Jurkat, Clone E6-1 (cell line): ENCODE measurements at regions not wholly inside any gene's neighbourhood (a gene's known extent, or its start where the extent isn't known, plus 50 kb on each side); places are given as distances from the start of the nearest gene placed in this dataset.
"Not testable (repeated sequence)": the region's sequence is repeated elsewhere in the genome, so short reads cannot be mapped to it uniquely, and the experiment has no call there.

ENCODE experiments used
- DNase-seq: peaks from one replicate; pipeline ENCODE4 v3.0.0-alpha.2; 2011; ENCODE audit warnings: low read depth, low spot score
- H3K4me3 ChIP-seq: 2 replicates; pipeline ENCODE4 v1.5.1; 2011; ENCODE audit warnings: mild to moderate bottlenecking, low read length, control low read depth, moderate library complexity

DNA sequence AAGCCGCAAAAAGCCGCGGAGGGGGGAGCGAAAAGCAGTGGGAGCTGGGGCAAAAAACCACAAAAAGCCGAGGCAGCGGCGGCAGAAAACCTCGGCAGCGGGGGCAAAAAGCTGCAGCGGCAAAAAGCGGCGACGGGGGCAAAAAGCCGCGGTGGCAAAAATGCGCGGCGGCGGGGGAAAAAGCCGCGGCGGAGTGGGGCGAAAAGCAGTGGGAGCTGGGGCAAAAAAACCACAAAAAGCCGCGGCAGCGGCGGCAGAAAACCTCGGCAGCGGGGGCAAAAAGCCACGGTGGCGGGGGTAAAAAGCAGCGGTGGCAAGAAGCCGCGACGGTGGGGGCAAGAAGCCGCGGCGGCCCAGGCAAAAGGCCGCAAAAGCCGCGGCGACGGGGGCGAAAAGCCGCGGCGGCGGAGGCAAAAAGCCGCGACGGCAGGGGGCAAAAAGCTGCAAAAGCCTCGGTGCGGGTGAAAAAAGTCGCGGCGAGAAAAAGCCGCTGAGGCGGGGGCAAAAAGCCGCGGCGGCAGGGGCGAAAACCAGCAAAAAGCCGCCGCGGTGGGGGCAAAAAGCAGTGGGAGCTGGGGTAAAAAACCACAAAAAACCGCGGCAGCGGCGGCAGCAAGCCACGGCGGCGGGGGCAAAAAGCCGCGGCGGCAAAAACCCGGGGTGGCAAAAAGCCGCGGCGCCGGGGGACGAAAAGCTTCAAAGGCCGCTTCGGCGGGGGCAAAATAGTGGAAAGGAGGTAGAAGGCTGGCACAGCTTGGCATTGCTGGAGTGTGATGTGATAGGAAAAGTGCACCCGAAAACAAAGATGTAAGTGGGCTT lies 135.9 kb downstream of the ZNF92 start:
- DNase-seq = no peak
- H3K4me3 ChIP-seq = no peak overlapping the region

DNA sequence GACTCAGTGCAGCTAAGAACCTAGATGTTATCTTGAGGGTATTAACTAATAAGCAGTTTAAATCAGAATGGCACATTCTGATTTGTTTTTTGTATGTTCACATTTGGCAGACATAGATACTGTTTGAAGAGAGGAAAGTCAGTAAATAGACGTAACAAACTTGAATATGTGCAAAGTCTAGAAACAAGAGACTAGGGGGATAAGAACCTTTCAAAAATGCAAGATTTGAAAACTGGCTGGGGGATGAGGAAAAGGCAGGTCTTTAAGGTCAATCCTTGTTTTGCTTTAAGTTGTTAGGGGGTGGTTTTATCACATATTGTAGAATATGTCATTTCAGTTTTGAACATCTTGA lies 136.5 kb downstream of the ZNF92 start:
- not testable (repeated sequence) for DNase-seq

GRCh38 chr7:65519751-65520150 lies 146.1 kb downstream of the ZNF92 start:
- not testable (repeated sequence) for DNase-seq

More for the DNA sequence above, 136.5 kb downstream of the ZNF92 start:
- H3K4me3 ChIP-seq = not testable (repeated sequence)

GRCh38 chr7:65545465-65546161 lies 172.0 kb downstream of the ZNF92 start:
- not testable (repeated sequence) for DNase-seq, H3K4me3 ChIP-seq

More at GRCh38 chr7:65519751-65520150, 146.1 kb downstream of the ZNF92 start:
- H3K4me3 ChIP-seq = not testable (repeated sequence)

- H3K4me3 ChIP-seq, DNase-seq: not testable (repeated sequence)
Measured at GRCh38 chr7:65549589-65550443, 176.2 kb downstream of the ZNF92 start.

GRCh38 chr7:65550444-65550809 lies 176.8 kb downstream of the ZNF92 start:
- not testable (repeated sequence) for H3K4me3 ChIP-seq, DNase-seq

DNA sequence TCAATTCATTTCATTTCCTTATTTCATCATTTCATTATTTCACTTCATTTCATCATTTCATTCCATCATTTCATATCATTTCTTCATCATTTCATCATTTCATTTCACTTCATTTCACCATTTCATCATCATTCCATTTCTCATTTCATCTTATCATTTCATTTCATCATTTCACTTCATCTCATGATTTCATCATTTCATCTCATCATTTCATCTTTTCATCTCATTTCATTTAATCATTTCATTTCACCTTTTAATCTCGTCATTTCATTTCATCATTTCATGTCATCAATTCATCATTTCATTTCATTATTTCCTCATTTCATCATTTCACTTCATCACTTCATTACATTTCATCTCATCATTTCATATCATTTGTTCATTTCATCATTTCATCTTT lies 177.4 kb downstream of the ZNF92 start:
- not testable (repeated sequence) for DNase-seq, H3K4me3 ChIP-seq

GRCh38 chr7:65554553-65555476 lies 181.2 kb downstream of the ZNF92 start:
- not testable (repeated sequence) for DNase-seq, H3K4me3 ChIP-seq

DNA sequence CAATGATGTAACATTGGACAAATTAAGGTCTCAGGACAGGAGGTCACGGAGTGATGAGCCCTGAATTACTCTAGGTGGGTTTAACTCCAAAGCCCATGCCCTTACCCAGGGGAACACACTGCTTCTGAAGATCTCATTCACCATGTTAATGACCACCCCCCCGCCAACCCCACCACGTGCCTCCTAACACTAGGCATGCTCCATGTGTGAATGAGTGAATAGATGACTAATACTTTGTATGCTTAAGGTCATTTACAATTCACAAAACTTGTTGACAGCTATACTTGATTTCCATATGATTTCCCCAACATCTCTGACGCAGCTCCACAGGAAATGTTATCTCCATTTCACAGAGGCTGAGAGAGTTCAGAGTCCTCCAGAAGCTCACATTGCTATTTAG lies 184.9 kb downstream of the ZNF92 start:
- H3K4me3 ChIP-seq, DNase-seq: not testable (repeated sequence)

GRCh38 chr7:65561786-65562372 lies 188.2 kb downstream of the ZNF92 start:
- H3K4me3 ChIP-seq, DNase-seq: not testable (repeated sequence)

DNA sequence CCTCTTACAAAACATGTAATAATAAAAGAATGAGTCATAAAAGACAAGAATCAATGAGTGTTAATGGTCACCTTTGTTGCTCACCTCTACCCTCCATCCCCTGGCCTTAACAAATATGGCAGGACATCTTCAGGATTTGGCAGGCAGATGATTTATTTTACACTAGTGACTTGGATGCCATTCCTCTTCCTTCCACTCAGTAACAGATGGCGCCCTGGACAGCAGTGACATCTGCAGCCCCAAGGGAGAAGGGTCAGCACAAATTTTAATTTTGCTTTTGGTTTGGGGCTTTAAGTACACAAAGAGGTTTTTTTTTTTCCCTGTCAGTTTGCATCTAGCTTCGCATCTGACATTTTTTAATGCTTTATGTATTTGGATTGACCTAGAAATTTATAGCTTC lies 188.9 kb downstream of the ZNF92 start:
- H3K4me3 ChIP-seq, DNase-seq: not testable (repeated sequence)

DNA sequence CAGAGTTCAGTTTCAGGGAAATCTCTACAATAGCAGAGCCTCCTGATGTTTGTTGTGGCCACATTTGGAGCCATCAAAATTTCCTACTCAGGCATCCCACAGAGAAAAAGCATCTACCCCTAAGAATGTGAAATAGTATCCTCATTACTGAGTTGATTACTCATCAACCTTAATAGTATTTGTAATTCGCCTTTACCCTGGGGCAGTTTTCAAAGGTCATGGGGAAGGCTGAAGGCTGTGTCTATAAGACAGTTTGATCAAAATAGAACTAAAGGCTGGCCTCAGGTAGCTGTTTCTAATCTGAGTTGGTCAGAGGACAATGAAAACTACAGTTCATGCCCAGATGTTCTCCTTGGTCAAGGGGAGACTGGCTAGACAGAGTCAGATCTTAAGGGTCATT lies 189.7 kb downstream of the ZNF92 start:
- not testable (repeated sequence) for DNase-seq, H3K4me3 ChIP-seq

DNA sequence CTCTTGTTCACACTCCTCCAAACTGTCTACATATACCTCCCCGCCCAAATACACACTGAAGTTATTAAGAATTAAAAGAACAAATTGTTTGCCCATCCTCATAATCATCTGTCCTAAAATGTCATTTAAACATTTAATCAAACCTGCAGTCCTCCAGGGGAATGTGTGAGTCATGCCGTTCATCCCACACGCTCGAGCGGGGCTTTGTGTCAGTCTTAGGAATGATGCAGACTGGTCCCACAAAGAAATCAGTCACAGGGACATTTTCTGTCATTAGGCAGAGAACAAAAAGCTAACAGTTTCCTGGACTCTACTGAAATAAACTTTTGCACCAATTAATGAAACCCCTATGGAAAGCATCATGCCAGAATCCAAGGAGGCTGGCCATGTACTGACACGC lies 194.6 kb downstream of the ZNF92 start:
- DNase-seq, H3K4me3 ChIP-seq: not testable (repeated sequence)

- not testable (repeated sequence) for H3K4me3 ChIP-seq, DNase-seq
Measured at GRCh38 chr7:65570990-65571389, 197.3 kb downstream of the ZNF92 start.

DNA sequence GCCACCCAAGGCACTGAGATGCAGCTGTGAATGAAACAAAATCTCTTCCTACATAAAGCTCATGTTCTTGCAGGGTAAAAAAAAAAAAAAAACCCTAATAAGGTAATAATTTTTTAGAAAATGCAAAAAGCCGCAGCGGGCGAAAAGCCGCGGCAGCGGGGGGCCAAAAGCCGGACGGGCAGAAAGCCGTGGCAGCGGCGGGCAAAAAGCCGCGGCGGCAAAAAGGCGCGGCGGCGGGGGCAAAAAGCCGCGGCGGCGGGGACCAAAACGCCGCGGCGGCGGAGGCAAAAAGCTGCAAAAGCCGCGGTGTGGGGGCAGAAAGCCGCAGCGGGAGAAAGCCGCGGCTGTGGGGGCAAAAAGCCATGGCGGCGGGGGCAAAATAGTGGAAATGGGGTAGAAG lies 198.9 kb downstream of the ZNF92 start:
- not testable (repeated sequence) for DNase-seq, H3K4me3 ChIP-seq

DNA sequence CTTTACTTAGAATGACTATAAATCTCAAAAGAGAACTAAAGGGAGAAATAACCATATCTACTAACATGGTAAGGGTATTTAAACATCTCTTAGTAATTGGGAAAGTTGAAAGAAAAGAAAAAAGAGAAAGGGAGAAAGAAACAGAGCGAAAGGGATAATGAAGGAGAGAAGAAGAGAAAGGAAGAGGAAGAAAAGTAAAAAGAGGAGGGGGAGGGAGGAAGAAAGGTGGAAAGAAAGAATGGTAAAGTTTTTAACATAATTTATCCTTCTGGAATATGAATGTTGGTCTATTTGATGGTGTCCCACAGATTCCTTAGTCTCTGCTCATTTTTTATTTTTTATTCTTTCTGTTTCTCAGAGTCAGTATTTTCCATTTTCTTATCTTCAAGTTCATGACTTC lies 202.7 kb downstream of the ZNF92 start:
- not testable (repeated sequence) for DNase-seq, H3K4me3 ChIP-seq

DNA sequence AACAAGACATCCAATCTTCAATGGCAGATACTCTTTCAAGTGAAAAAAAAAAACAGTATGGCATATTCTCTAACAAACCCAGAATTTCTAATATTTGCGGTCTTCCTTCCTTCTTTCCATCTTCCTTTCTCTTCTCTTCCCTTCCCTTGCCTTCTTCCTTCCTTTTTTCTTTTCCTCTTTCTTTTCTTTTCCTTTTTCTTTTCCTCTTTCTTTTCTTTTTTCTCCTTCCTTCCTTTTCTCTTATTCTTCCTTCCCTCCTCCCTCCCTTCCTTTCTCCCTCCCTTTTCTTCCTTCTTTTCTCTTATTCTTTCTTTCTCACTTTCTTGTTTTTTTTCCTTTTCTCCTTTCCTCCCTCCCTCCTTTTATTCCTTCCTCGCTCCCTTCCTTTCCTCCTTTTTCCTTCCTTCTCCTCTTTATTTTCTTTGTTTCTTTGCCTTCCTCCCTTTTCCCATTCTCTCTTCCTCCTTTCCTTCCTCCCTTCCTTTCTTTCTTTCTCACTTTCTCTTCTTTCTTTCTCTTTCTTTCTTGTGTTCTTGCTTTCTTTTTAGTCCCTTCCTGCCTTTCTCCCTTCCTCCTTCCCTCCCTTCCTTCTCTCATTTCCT lies 209.0 kb downstream of the ZNF92 start:
- not testable (repeated sequence) for DNase-seq

GRCh38 chr7:65602495-65602894 lies 228.8 kb downstream of the ZNF92 start:
- not testable (repeated sequence) for DNase-seq, H3K4me3 ChIP-seq

More for the DNA sequence above, 209.0 kb downstream of the ZNF92 start:
- not testable (repeated sequence) for H3K4me3 ChIP-seq
